GM19351 (cell line): ENCODE measurements at regions not wholly inside any gene's neighbourhood (a gene's known extent, or its start where the extent isn't known, plus 50 kb on each side); places are given as distances from the start of the nearest gene placed in this dataset.
"Not testable (repeated sequence)": the region's sequence is repeated elsewhere in the genome, so short reads cannot be mapped to it uniquely, and the experiment has no call there.

Source experiments
- ATAC-seq: cut with Tn5 transposase; IDR thresholded peaks from one replicate; pipeline ENCODE4 v1.9.1; 2021; ENCODE audit warnings: mild to moderate bottlenecking, moderate library complexity; ENCODE audit not compliant: unreplicated experiment

GRCh38 chr17:16888413-16889087, 83.4 kb downstream of the TNFRSF13B start:
- ATAC-seq, result no peak

DNA sequence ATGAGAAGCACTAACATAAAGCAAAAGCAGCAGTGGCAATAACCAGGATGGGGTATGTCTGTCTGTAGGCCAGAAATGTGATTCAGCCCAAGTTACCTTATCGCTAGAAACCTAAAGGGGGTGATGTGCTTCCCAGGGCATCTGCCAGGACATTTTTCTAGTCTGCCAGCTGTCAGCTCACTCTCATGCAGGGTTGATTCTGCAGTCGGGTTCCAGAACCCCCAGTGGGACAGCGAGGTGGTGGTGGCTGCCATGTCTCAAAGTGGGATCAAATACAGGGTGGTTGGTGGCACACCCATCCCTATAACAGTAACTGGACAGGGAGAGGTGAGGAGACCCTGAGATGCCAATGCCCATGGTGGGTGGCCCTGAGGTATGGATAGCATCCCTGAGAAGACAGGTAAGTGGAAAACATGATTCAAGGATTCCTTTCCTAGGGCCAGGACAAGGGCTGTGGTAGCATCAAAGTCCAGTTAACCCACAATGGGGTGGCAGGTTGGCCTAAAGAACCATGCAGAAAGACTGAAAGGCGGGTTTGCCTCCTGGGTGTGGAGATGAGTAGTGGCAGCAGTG, 84.3 kb downstream of the TNFRSF13B start:
- ATAC-seq, result no peak

DNA sequence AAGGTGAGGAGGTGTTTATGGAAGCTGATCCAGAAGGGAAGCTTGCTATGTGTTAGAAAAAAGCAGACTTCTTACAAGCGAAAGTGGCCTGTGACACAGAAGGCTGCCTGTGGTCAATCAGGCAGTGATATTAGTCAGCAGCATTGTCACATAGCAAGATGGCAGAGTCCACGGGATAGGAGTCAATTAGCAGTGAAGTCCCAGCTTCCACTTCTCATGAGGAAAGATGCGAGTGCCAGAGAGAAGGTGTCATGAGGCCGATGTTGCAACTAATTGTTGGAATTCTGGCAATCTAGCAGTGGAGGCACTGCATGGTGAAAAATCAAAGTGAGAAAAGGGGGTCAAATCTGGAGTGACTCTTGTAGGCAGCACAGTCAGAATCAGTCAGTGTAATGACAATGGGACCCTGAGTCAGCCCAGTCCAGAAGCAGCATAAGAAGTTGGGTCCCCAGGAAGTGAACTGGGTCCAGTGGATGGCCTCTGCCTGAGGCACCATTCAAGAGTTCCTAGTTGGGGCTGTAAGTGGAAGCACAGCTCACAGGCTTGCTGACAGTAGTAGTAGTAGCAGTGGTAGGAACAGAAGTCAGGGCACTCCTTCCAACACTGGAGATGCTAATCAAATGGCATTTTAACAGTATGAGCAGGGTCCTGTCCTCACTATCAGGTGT, 85.1 kb downstream of the TNFRSF13B start:
- ATAC-seq, result peak; percentile 88

- ATAC-seq, result not testable (repeated sequence)
Observed at GRCh38 chr17:16885204-16885603, 86.7 kb downstream of the TNFRSF13B start.

DNA sequence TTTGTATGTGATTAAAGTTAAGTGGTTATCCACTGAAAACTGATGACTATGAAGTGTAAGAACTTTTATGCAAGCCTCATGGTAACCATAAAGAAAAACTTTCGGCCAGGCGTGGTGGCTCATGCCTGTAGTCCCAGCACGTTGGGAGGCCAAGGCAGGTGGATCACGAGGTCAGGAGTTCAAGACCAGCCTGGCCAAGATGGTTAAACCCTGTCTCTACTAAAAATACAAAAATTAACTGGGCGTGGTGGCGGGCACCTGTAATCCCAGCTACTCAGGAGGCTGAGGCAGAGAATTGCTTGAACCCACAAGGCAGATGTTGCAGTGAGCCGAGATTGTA, 89.0 kb downstream of the TNFRSF13B start:
- not testable (repeated sequence) for ATAC-seq

- no peak for ATAC-seq
Observed at GRCh38 chr17:16882243-16882925, 89.5 kb downstream of the TNFRSF13B start.

DNA sequence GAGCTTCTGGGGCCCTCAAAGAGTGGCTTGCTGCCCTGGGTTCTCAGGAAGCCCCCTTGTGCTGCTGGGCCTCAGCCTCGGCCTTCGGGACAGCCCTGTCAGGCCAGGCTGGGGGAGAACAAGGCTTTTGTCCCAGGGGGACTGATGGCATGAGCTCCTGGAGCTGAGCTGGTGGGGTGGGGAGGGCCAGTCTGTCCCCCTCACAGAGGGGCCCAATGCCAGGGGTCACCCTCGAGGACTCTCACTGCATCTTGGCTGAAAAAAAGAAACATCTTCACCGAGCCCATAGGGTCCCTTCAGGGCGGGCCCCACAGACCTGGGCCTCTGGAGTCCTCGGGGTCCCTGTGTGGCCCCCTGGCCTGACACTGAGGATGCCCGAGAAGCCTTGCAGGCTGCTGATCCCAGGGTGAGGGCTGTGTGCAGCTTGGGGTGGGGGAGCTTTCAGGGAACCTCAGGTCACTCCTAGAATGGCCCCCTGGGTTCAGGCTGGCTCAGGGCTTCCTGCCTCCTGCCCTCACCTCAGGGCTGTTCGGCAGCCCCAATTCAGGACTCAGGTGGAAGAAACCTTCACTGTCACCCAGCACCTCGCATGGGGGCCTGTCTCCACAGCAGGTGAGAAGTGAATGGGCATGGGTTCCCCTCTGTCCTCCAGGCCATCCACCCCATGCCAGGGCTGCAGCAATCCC, 90.5 kb downstream of the TNFRSF13B start:
- no peak for ATAC-seq

GRCh38 chr17:16880843-16881230, 91.1 kb downstream of the TNFRSF13B start:
- no peak for ATAC-seq

GRCh38 chr17:16880121-16880842, 91.6 kb downstream of the TNFRSF13B start:
- ATAC-seq, result no peak

DNA sequence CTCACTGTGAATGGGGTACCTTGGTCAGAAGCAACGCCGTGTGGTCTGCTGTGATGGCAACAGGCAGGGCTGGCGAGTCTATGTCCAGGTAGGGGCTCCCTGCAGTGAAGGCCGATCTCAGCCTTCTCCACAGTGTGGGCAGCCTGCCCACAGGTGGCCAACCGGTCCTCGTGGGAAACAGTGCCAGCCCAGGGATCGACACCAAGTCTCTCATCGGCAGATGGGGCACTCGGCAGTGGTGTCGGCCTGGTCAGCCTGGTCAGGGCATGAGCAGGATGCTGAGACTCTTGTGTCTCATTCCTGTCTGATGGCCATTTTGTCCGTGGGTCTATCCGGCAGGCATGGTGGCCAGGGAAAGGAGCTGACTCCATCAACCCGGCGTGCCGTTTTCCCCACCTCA, 92.2 kb downstream of the TNFRSF13B start:
- no peak for ATAC-seq

GRCh38 chr17:16878606-16879005, 93.3 kb downstream of the TNFRSF13B start:
- ATAC-seq, result no peak

- no peak for ATAC-seq
Observed at GRCh38 chr17:16878084-16878483, 93.8 kb downstream of the TNFRSF13B start.

- ATAC-seq, result no peak
Observed at GRCh38 chr17:16877099-16877498, 94.8 kb downstream of the TNFRSF13B start.

- ATAC-seq, result no peak
Observed at GRCh38 chr17:16875662-16876061, 96.3 kb downstream of the TNFRSF13B start.

- not testable (repeated sequence) for ATAC-seq
Observed at GRCh38 chr17:16874216-16874615, 97.7 kb downstream of the TNFRSF13B start.

- ATAC-seq, result no peak
Observed at GRCh38 chr17:16873174-16874035, 98.5 kb downstream of the TNFRSF13B start.

DNA sequence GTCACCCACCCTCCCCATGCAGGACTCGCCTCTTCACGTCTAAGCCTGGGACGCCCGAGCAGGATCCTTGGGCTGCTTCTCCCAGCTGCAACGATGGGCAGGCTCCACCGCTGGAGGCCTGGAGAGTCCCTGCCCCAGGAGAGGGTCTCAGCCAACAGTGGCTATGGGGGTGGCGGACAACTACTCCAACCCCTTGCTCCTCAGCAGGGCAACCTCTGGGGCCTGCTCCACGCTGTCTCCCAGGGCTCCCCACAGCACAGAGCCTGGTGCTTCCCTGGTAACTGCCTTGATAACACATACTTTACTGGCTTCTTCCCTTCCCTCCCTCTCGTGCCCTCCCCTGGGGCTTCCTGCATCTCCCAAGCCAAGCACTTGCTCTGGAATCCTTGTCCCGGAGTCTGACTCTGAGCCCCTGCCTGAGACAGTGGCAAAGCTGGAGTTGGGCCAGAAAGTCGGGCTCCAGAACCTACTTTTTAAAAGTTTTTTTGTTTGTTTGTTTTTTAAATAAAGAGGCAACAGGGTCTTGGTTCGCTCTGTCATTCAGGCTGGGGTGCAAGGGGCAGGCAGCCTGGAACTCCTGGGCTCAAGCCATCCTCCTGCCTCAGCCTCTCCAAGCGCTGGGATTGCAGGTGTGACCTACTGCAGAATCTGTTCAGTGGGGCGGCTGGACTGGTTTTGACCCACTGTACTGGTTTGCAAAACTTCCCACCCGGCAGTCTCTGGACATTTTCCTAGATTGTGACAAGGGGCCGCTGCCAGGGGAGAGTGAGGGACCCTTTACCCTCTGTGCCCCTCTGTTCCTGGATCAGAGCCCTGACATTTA, 99.4 kb downstream of the TNFRSF13B start:
- ATAC-seq, result no peak

- not testable (repeated sequence) for ATAC-seq
Observed at GRCh38 chr17:16871446-16872190, 100.3 kb downstream of the TNFRSF13B start.
